ENCODE measurements at regions not wholly inside any gene's neighbourhood (a gene's known extent, or its start where the extent isn't known, plus 50 kb on each side); places are given as distances from the start of the nearest gene placed in this dataset.
"Not testable (repeated sequence)": the region's sequence is repeated elsewhere in the genome, so short reads cannot be mapped to it uniquely, and the experiment has no call there.

DNA sequence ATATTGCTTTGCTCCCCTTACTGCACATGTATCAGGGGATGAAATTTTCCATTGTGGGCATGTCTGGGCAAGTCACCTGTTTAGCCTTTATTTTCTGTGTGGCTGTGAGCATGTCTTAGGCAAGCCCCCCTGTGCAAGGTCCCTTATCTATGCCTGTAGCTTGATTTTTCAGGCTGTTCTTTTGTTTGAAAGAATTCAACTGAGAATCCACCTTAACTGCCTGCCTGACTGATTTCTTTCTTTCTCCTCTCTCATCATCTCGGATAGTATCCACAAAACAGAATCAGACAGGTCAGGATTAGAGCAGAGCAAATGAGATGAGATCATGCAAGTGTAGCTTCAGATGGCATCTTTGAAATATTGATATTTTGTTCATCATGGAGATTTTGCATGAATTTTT is 1147.5 kb upstream of the ACVR2A start:
- no peak for DNase-seq (ENCODE audit: low read depth in 2 of 2)

DNA sequence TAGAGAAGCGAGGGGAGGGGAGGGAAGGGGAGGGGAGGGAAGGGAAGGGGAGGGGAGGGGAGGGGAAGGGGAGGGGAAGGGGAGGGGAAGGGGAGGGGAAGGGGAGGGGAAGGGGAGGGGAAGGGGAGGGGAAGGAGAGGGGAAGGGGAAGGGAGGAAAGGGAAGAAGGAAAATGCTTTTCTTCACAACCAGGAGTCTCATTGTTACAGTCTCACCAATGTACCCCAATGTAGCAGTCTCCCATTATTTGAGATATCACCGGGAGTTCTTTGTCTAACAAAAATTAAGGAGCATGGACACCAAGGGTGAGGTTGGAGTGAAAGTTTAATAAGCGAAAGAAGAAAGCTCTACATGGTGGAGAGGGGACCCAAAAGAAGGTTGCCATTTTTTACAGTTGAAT is 1148.0 kb upstream of the ACVR2A start:
- not testable (repeated sequence) for DNase-seq (ENCODE audit: low read depth in 2 of 2)

DNA sequence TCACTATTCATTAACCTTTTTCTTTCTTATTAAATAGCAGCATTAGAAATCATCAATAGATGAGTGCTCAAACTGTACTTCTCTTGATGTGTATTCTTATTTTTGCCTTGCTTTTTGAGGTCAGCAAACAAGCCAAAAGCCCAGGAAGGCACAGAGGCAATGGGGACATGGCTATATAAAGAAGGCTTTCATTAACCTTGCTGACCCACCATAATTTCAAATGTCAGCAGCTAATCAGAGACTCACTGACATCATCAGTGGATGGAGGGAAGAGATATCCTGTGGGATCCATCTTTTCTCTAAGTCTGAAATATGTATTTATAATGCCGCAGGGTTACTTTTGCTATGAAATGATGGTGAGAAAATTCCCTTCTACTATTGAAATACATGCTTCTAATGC is 1162.8 kb upstream of the ACVR2A start:
- DNase-seq (ENCODE audit: low read depth in 2 of 2), result no peak

DNA sequence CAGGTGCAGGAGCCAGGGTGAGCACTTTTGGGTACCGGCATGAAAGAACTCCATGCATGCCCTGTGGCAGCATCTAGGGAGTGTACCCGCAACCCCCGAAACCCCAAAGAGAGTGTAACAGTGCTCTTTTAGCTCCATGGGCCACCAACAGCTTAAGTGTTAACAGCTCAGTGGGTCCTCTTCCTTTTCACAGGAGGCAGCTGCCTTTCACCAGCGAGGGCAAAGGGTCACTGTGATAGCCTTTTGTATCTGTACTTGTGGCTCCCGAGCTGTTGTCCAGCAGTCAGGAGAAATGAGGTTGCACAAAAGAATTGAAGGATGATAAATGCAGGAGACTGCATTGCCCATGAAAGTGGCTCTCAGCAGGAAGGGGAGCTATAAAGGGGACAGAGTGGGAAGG is 1166.3 kb upstream of the ACVR2A start:
- no peak for DNase-seq (ENCODE audit: low read depth in 2 of 2)

DNA sequence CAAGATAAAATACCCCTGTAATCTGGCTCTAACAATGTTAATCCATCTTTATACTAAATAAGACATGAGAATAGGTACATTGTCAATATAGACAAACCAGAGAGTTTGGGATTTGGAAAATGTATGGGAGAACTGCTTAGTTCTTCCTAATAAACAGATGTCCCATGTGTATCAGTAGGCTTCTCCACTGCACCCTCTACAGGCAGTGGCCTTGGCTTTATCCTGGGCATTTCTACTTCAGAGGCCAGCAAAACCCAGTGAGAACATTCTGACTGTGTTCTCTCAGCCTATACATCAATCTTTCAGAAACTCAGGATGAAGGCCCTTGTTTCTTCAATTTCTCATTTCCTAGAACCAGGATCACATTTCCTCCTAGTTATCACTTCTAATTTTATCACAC is 1167.5 kb upstream of the ACVR2A start:
- DNase-seq (ENCODE audit: low read depth in 2 of 2), result no peak

DNA sequence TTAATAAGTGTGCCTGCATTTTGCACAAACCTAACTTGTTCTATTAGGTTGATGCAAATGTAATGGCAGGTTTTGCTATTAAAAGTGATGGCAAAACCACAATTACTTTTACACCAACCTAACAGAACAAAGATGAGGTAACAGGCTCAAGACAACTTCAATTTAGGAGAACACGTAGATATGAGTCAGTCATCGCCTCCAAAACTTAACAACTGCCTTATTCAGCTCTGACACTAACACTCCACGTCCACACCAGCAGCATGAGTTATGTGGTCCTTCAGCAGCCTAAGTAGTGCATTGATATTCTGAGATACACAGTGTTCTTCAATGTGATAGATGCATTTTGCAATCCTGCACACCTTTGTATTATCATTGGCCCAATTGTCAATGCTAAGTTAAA is 1175.1 kb upstream of the ACVR2A start:
- DNase-seq (ENCODE audit: low read depth in 2 of 2), result no peak

DNA sequence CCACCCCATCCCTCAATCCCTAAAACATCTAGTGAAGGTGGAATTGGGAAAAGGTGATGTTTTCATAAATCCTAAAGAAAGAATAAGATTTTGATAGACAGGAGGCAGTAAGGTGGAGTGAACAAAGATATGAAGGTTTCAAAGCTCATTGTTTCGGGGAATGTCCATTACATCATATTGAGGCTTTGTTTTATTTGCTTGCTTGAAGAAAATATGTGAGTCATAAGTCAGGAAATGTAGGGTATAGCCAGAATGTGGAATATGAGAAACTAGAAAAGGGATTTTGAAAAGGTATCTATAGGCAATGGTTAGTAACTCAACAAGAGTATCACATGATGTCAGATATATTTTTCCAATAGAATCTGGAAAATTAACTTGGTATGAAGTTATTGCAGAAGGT is 1178.5 kb upstream of the ACVR2A start:
- no peak for DNase-seq (ENCODE audit: low read depth in 2 of 2)

DNA sequence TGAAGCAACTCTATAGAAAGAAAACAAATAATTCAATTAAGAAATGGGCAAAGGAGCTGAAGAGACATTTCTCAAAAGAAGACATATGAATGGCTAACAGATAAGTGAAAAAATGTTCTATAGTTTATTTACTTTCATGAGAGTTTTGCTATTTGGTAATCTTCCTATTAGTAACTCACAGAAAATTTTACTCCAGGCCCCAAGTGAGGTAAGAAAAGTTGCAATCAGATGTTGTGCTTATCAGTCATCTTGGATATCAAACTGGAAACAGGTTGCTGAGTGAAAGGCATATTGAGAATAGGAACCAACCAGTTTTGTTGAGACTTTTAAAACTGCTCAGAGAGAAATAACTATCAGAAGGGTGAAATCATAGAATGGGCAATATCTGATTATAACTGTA is 1179.0 kb upstream of the ACVR2A start:
- DNase-seq (ENCODE audit: low read depth in 2 of 2), result no peak

DNA sequence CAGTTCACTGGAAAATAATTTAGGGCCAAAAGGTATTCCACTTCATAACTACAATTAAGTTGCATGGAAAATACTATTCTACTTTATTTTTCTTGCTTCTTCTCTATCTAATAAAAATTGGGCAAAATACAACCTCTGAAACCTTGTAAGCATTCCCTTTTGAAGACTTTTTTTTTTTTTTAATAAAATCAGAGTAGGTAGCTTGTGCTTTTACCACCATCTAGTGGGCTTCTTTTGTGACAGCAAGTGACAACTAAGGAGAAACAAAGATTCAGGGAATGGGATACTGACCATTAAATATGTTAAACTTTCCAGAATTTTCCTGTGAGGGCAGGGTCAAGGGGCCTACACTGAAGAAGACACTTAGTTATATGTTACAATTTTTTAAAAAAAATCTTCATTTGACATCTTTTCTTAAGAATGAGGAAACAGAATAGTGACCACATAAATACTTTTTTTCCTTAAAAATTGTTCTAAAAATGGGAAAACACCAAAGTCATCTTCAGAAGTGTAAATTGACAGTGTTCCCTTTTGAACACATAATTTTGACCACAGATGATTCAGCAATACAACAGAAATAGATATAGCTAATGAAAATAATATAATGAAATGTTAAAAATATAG is 1183.2 kb upstream of the ACVR2A start:
- no peak for DNase-seq (ENCODE audit: low read depth in 2 of 2)

DNA sequence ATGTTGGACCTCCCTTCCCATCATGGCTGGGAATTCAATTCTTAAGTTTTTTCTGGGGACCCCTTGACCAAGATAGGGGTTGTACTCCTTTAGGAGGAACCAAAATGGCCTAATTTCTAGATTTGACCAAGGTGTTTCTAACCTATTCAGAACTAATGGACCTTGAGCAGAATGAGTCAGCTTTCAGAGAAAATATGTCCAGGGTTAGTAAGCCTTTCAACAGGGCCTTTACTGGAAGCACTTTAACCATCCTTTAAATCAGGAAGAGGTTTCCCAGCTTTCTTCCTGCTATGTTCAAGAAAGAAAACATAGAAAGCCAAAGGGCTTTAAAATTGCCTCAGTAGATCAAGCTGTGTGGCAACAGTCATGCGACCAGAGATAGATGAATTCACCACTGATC is 1184.9 kb upstream of the ACVR2A start:
- no peak for DNase-seq (ENCODE audit: low read depth in 2 of 2)

DNA sequence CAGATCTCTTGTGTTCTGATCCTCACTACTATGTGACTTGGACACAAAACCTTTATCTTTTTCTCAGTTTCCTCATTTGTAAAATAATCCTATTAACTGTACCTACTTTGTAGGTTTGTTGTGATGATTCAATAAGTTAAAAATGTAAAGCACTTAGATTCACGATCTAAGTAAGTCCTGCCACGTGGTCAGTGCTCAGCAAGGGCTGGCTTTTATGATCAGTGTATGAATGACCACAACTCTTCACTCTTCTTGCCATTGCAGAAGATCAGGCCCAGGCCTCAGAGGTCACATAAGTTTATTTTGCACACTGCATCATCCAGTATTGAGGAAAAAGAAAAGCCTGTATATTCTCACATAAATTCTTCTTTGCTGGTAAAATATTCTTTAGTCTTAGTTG is 1192.5 kb upstream of the ACVR2A start:
- DNase-seq (ENCODE audit: low read depth in 2 of 2), result no peak

DNA sequence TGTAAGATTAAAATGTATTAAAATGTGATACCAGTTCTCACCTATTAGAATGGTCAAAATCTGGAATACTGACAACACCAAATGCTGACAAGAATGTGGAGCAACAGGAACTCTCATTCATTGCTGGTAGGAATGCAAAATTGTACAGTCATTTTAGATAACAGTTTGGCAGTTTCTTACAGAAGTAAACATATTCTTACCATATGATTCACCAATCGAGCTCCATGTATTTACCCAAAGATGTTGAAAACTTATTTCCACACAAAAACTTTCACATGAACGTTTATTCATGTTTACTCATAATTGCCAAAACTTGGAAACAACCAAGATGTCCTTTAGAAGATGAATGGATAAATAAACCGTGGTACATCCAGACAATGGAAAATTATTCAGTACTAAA is 1193.5 kb upstream of the ACVR2A start:
- DNase-seq (ENCODE audit: low read depth in 2 of 2), result no peak

DNA sequence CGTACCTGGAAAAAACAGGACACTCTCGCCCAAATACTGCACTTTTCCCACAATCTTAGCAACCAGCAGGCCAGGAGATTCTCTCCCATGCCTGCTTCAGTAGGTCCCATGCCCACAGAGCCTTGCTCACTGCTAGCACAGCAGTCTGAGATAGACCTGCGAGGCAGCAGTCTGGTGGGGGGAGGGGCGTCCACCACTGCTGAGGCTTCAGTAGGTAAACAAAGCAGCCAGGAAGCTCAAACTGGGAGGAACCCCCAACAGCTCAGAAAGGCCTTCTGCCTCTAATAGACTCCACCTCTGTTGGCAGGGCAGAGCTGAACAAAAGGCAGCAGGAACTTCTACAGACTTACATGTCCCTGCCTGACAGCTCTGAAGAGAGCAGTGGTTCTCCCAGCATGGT is 1202.8 kb upstream of the ACVR2A start:
- no peak for DNase-seq (ENCODE audit: low read depth in 2 of 2)

DNA sequence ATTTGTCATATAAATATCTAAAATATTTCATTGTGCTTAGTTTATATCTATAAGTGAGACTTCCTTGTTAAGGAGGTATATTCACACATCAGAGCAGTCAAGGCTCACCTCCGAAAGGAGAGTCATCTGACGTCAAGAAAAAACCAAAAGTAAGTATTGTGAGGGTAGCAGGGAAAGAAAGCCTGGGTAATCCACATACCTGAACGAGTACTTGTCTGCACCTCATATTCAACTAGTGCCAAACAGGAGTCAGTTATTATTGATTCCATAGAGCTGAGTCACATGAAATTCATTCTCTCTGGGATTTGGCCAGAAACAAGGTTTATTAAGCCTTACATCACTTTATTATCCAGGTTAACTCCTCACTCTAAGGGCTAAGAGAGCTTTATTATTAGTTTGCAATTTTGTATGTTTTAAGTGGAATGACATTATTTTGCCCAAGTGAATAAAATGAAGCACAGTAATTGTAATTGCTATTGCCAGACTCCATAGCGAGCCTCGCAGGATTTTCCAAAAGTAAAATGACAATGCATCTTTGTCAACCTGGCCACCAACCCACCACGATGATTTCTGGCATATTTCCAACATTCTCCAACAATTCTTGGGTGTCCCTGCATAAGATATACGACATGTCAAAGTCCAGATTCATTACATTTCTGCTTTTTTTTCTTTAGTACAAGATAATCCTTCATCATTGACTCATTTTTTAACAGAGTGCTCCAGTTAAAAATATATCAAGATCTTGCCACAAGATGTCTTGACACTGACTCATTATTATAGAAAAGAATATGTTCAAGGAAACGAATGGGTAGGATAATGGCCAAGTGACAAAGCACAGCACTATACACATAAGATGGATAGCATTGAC is 1210.4 kb upstream of the ACVR2A start:
- no peak for DNase-seq (ENCODE audit: low read depth in 2 of 2)

DNA sequence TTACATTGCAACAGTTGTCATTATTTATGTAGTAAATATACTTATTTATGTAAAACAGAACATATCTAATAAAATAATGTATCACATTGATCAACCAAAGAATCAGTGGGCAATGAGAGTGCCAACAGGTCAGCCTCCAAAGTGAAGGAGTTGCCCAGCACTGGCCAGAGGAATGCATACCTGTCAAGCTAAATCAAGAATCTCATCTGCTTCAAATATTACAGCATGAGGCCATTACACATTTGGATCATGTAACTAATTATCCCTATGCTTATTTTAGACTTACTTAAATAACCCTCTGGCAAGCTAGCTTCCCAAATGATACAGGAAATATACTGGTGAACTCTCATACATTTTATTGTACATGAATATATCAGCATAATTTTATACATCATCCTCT is 1211.7 kb upstream of the ACVR2A start:
- no peak for DNase-seq (ENCODE audit: low read depth in 2 of 2)

DNA sequence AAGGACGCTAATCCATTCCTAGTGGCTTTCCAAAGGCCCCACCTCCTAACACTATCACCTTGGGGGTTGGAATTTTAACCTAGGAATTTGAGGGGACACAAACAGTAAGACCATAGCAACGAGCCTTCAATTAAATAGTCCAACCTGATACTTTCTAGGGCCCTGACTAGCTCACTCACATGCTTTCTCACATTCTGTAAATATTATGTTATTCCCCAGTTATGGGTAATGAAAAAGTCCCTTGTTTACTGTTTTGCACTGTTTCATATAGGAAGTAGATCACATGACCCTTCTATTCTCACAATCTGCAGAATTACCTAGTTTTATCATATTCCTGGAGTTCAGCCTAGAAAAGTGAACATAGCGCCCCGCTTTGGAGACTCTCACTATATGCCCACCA is 1212.1 kb upstream of the ACVR2A start:
- DNase-seq (ENCODE audit: low read depth in 2 of 2), result no peak

DNA sequence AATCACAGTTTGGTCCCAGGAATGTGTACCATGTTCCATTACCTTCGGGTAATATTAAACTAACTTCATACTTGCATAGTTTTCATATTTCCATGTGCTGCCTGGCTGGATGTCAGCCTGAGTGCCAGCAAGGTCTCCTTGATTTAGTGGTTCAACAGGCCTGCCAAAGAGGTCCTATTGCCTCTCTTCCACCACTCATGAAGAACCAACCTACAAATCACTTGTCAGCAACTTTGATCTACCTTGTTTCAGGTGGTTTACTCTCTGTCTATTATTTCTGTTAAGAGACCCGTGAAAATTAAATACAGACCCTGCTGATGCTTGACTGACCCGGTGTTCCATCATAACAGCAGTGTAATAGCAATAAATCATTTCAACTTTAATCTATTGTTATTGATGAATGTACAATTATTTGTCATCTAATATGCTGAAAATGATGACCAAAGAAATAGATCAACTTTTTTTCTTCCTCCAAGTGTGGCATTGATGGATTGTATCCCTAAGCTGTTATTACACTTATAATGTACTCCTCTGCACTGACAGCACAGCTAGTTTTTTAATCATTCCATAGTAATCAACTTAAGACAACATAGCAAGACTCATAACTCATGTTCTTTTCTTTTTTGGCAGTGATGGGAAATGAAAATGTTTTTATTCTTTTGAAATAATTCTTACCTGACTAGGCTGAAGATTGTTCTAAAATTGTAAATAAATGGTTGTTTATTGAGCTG is 1220.2 kb upstream of the ACVR2A start:
- DNase-seq (ENCODE audit: low read depth in 2 of 2), result no peak

DNA sequence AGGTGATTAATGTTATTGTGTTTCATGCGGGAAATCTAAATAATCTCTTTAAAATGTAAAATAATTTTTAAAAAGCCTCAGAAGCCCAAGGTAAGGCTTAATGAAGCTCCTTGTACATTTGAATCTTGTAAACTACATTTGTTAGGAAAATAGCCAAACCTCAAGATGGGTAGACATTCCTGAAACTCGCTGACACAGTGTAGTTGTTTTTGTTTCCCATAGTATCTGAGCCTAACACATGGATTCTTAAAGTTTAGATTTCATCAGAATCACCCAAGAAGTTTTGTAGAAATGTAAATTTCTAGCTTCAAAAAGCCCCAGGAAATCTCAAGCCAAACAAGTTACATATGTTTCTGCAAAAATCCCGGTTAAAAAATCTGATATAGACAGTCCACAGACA is 1221.1 kb upstream of the ACVR2A start:
- no peak for DNase-seq (ENCODE audit: low read depth in 2 of 2)

DNA sequence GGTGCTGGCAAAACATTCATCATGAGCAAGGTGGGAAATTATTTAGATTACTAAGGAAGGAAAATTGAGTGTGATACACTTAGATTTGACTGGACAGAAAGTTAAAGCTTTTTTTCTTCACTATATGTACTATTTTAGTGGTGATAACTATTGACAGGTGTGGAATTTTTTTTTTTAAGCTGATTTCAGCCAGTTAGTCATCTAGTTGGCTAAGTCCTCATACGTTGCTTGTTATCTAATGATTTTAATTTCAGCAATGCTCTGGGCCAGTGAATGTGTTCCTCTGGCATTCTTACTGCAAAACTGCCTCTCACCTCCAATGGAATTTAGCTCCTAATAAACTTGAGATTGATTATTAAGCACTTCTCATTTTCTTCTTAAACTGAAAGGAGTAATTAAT is 1223.2 kb upstream of the ACVR2A start:
- no peak for DNase-seq (ENCODE audit: low read depth in 2 of 2)

DNA sequence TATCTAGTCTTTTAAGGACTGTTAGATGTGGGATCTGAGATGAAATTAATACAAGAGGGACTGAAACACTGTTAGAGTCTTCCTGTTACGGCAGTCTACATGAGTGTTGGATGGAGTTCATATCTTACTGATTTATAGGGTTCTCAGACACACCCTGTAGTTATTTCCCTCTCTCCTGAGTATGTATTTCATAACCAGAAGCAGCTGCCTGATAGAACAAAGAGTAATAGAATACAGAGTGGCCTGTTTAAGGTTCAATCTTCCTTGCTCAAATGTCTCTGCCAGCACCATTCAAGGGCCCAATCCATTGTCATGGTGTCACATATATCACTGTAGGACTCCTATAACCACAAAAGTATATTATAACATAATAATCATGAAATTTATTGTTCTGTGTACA is 1229.1 kb upstream of the ACVR2A start:
- DNase-seq (ENCODE audit: low read depth in 2 of 2), result no peak

DNA sequence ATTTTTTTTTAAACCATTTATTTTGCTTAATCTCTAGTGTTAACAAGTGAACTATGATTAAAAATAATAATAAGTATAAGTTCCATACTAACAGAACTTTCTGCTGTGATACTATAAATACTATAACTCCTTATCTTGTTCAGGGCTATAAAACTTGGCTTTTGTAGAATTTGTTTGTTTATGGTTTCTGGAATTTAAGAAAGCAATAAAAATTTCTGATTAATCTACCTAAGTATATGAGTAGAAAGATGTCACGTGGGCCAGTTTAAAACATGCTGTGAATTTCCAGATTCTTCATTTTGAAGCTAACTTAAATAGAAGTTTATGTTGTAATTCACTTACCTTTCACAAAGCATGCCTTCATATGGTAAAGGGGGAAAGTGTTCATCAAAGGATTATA is 1236.3 kb upstream of the ACVR2A start:
- no peak for DNase-seq (ENCODE audit: low read depth in 2 of 2)

DNA sequence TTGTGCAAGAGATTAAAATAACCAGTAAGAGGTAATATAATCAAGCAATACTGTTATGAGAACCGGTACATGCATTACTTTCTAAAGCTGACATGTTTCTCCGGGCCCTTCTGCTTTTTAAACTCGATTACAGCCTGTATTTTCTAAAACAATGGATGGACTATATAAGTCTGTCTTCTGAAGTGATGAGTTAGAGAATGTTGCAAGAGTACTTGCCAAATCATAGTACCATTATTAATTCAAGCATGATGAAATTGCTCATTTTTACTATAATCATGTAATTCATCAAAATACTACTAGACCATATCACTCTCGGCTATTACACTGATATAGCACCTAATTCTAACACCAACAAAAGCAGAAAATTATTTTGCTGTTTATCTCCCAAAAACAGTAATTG is 1240.3 kb upstream of the ACVR2A start:
- DNase-seq (ENCODE audit: low read depth in 2 of 2), result no peak

DNA sequence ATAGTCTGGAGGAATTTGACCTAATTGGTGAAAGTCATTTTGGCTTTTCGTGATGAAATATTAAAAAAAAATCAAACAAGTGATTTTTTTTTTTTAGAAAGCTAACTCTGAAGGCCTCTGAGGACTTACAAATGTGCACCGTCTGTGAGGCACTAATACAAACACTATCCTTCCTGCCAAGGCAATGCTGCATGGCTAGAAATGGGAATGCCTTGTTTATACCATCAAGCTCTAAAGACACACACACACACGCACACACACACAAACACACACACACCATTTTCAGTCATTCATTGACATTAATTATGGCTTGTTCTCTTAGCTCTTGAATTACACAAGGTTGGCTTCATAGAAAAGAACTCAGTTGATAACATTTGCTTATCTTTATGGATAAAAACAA is 1242.0 kb upstream of the ACVR2A start:
- DNase-seq (ENCODE audit: low read depth in 2 of 2), result no peak

Measured in stimulated activated CD4-positive, alpha-beta T cell treated with anti-CD3 and anti-CD28 coated beads, Interleukin-1b, Interleukin-23, amount 100 ng/mL, for 4 hours (primary cell).